ENCODE measurements at regions not wholly inside any gene's neighbourhood (a gene's known extent, or its start where the extent isn't known, plus 50 kb on each side); places are given as distances from the start of the nearest gene placed in this dataset.
"Not testable (repeated sequence)": the region's sequence is repeated elsewhere in the genome, so short reads cannot be mapped to it uniquely, and the experiment has no call there.

- no peak for DNase-seq
Measured at GRCh38 chr15:95152741-95153140, 921.4 kb downstream of the MCTP2 start.

DNA sequence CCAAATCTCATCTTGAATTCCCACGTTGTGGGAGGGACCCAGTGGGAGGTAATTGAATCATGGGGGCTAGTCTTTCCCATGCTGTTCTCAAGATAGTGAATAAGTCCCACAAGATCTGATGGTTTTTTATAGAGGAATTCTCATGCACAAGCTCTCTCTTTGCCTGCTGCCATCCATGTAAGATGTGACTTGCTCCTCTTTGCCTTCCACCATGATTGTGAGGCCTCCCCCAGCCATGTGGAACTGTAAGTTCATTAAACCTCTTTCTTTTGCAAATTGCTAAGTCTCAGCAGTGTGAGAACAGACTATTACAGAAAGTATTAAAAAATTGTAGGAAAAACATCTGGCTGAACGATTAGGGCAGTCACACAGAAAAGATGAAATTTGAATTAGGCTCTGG is 921.8 kb downstream of the MCTP2 start:
- not testable (repeated sequence) for DNase-seq

DNA sequence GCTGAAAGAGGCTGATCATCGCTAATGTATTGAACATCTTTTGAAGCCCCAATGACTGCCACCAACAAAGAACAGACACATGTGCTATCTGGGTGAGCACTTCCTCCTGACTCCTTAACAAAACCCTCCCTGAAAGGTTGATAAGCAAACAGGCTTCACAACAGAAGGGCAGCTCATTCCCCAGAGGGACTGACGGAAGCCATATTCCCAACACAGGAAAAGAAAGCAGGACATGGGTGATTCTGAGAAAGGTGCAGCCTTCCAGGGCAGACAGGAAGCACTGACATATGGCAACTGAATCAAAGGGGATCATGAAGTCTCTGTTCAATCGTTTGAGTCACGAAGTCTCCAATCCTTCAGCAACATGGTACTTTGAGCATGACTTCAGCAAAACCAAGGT is 929.0 kb downstream of the MCTP2 start:
- DNase-seq, result no peak

DNA sequence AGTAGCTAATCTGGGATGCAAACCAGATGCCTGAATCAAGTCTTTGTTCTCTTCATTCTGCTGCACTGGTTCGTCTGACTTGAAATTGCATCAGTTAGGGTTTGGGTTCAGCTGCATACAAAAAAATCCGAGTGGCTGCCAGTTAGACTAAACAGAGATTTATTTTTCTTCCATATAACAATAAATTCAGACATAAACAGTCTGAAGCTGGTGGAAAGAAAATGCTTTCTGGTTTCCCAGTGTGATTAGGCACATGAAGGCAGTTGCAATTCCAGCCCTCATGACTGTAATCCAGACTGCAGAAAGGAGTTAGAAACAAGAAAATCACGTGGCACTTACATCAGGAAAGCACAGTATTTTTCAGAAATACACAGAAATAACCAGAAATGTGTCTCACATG is 930.7 kb downstream of the MCTP2 start:
- DNase-seq, result no peak

- no peak for DNase-seq
Measured at GRCh38 chr15:95162531-95162930, 931.2 kb downstream of the MCTP2 start.

GRCh38 chr15:95162967-95163531 is 931.7 kb downstream of the MCTP2 start:
- DNase-seq, result no peak

- no peak for DNase-seq
Measured at GRCh38 chr15:95168152-95168551, 936.8 kb downstream of the MCTP2 start.

DNA sequence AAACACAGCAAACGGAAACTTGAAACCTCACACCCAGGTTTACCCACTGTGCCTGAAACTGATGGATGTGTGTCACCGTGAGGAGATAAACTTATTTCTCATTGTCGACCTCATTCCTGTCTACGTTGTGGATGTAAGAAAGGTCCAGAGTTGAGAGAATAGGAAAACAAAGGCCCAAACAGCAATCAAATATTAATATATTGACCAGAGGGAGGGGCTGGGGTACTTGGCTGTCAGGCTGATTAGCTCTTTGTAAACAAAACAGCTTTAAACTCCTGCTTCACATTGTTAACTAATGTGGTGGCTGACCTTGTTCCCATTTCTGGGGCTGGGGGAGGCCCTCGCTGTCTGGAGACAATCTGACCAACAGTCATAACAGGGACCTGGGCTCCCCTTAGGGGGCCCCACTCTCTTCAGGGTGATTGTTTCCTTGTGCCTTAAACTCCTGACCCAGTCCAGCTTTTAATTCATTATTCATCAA is 937.6 kb downstream of the MCTP2 start:
- no peak for DNase-seq

DNA sequence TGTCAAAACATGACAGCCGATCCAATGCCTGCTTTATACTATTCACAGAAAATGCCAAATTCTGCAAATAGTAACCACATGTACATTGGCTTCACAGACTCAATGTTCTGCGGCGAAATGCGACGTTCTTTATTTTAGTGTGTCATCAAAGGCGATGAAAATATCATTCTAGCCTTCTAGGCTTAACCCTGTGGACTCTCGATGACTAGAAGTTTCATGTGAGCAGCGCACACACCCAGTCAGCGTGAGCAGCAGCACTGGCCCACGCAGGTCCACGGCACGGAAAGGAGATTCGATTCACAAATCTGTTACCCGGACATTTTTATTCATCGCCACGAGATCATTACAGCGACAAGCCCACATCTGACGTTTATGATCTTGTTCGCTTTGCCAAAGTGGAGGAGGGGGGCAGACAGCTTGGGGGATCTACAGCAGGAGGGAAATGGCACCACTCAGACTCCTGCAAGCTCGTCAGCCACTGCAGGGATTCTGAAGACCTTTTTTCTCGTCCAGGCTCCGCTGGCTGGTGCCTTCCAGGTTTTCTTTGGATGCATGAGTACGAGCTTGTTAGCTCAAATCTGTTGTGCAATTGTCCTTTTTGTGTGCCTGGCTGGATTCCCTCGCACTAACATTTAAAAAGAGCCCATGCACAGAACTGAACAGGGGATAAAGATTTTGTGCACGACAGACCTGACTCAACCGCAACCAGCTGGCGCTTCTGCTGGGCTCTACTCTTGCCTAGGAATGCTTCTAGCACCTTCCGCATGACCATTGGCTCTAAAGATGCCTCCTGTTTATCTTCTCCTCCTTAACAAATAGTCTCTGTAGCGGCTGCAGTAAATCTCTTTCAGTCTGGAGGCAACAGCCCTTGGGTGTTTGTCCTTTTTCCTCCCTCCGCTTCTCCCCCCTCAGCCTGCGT is 938.4 kb downstream of the MCTP2 start:
- no peak for DNase-seq

- no peak for DNase-seq
Measured at GRCh38 chr15:95170561-95171380, 939.4 kb downstream of the MCTP2 start.

- DNase-seq, result no peak
Measured at GRCh38 chr15:95171564-95171963, 940.2 kb downstream of the MCTP2 start.

GRCh38 chr15:95174301-95175259 is 943.2 kb downstream of the MCTP2 start:
- DNase-seq, result no peak

DNA sequence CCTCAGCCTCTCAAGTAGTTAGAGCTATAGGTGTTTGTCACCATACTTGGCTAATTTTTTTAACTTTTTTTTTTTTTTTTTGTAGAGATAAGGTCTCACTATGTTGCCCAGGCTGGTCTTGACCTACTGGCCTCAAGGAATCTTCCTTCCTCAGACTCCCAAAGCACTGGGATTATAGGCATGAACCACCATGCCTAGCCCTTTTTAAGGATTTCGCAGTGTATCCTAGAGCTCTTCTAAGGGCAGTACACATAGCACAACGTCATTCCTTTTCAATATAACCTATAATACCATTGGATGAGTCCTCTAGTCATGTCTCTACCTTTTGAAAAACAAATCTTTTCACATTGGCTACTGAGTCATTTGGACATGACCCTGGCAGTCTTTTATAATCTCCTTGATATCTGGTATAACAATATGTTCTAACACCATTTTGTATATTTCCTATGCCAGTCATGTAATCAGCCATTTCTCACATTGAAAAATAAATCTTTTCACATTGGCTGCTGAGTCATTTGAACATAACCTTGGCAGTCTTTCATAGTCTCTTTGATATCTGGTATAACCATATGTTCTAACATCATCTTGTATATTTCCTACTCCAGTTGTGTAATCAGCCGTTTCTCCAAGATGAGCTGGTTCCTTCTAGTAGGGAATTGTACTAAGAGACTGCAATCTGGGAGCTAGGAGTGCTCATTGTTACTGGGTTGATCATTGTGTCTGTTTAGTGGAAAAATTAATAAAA is 944.7 kb downstream of the MCTP2 start:
- no peak for DNase-seq

- DNase-seq, result peak; percentile 6
Measured at GRCh38 chr15:95176794-95177577, 945.6 kb downstream of the MCTP2 start.

- no peak for DNase-seq
Measured at GRCh38 chr15:95180530-95180929, 949.2 kb downstream of the MCTP2 start.

- no peak for DNase-seq
Measured at GRCh38 chr15:95182091-95182490, 950.7 kb downstream of the MCTP2 start.

GRCh38 chr15:95192923-95193322 is 961.6 kb downstream of the MCTP2 start:
- DNase-seq, result no peak

- no peak for DNase-seq
Measured at GRCh38 chr15:95194746-95195145, 963.4 kb downstream of the MCTP2 start.

GRCh38 chr15:95196176-95196915 is 965.0 kb downstream of the MCTP2 start:
- DNase-seq, result peak; percentile 63
